ENCODE measurements at regions not wholly inside any gene's neighbourhood (a gene's known extent, or its start where the extent isn't known, plus 50 kb on each side); places are given as distances from the start of the nearest gene placed in this dataset.
A peak's percentile ranks its signal among the peaks of the same experiment; 100 is the strongest.

DNA sequence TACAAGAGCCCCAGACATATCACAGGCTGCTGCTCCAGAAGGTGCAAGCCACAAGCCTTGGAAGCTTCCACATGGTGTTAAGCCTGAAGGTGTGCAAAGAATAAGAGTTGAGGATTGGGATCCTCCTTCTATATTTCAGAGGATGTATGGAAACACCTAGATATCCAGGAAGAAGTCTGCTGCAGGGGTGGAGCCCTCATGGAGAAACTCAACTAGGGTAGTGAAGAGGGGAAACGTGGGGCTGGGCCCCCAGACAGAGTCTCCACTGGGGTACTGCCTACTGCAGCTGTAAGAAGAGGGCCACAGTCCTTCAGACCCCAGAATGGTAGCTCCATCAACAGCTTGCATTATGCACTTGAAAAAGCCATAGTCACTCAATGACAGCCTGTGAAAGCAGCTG lies 1444.0 kb downstream of the SLITRK1 start:
- no peaks in the 10 kb centered on the region for H3K27me3 ChIP-seq (ENCODE audit: control insufficient read depth, insufficient read depth, low read length)
- no peaks in the 10 kb centered on the region for H3K36me3 ChIP-seq (ENCODE audit: control insufficient read depth, insufficient read depth, low read length)
- no peak for DNase-seq (ENCODE audit: low read depth in 4 of 6, low spot score in 6 of 6)
- H3K4me3 ChIP-seq (ENCODE audit: low read depth, low read length) = no peak overlapping the region
- no peak overlapping the region for H3K27ac ChIP-seq (ENCODE audit: low read depth, low read length)
- WGBS (ENCODE audit: insufficient coverage) = 67% methylated on average over 1 of the region's 1 CpG
- peaks cover 3% of the 10 kb centered on the region for H3K9me3 ChIP-seq (ENCODE audit: control insufficient read depth, insufficient read depth, low read length)
- no peaks in the 10 kb centered on the region for H3K4me1 ChIP-seq (ENCODE audit: control insufficient read depth, insufficient read depth, low read length)

DNA sequence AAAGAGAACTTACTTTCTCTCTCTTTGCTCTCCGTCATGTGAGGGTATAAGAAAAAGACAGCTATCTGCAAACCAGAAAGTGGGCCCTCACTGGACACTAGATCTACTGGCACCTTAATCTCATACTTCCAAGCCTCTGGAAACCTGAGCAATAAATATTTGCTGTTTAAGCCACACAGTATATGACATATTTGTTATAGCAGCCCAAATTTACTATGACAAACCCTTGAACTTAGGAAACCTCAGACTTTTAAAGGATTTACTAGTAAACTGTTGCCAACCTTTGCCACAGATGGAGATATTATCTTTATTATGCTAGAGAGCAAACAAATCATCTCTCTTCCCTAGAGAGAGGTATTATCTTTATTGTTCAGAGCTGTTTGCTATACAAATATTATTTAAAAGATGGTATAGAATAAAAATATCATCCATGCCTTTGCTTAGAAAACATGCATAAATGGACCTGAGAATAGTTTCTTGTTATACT lies 1446.1 kb downstream of the SLITRK1 start:
- no peaks in the 10 kb centered on the region for H3K4me1 ChIP-seq (ENCODE audit: control insufficient read depth, insufficient read depth, low read length)
- DNase-seq (ENCODE audit: low read depth in 4 of 6, low spot score in 6 of 6) = no peak

DNA sequence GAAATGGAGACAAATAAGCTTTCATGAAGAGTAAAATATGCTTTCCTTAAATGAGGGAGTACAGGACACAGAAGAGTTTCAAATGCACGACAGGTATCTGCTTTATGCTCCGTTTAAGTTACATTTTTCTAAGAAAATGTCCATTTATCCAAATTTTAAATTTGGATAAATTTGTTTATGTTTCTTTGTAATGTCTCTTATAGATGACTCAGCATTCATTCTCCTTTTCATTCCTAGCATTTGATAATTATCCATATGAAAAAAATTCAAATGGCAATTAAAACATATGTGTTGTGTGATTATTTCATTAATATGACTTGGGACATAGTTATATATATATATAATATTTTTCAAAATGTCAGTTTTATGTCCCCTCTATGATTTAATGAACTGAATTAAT lies 1449.3 kb downstream of the SLITRK1 start:
- Histone ChIP-seq H3K36me3 (ENCODE audit: control insufficient read depth, insufficient read depth, low read length) (no peaks in the 10 kb centered on the region), H3K27me3 (ENCODE audit: control insufficient read depth, insufficient read depth, low read length) (no peaks in the 10 kb centered on the region), H3K4me1 (ENCODE audit: control insufficient read depth, insufficient read depth, low read length) (no peaks in the 10 kb centered on the region), H3K9me3 (ENCODE audit: control insufficient read depth, insufficient read depth, low read length) (no peaks in the 10 kb centered on the region), H3K27ac (ENCODE audit: low read depth, low read length) (no peak overlapping the region), H3K4me3 (ENCODE audit: low read depth, low read length) (no peak overlapping the region)
- no CpG with 5 or more reads among the region's 2 CpGs for WGBS (ENCODE audit: insufficient coverage)
- DNase-seq (ENCODE audit: low read depth in 4 of 6, low spot score in 6 of 6) = no peak

More for the DNA sequence above, 1446.1 kb downstream of the SLITRK1 start:
- no CpG with 5 or more reads among the region's 1 CpG for WGBS (ENCODE audit: insufficient coverage)
- Histone ChIP-seq H3K4me3 (ENCODE audit: low read depth, low read length) (no peak overlapping the region), H3K9me3 (ENCODE audit: control insufficient read depth, insufficient read depth, low read length) (peaks cover 3% of the 10 kb centered on the region), H3K27ac (ENCODE audit: low read depth, low read length) (no peak overlapping the region), H3K27me3 (ENCODE audit: control insufficient read depth, insufficient read depth, low read length) (no peaks in the 10 kb centered on the region), H3K36me3 (ENCODE audit: control insufficient read depth, insufficient read depth, low read length) (no peaks in the 10 kb centered on the region)

DNA sequence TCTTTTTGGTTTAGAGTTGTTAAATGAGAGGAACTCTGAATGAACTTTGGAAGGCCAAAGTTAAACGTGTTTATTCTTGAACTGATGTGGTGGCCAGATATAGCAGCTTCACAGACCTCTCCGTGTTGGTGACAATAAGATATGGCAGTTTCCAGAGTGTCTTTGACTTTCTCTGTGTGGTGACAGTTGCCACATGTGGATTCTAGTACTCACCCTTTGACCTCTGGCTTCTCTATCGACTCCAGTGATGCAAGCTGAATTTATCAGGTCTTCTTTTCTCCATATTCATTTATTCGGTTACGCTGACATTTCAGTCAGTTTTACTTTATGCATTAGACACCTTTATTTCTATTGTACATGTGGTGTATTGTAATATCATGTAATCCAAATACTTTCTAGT lies 1469.5 kb downstream of the SLITRK1 start:
- H3K4me1 ChIP-seq (ENCODE audit: control insufficient read depth, insufficient read depth, low read length) = no peaks in the 10 kb centered on the region
- DNase-seq (ENCODE audit: low read depth in 4 of 6, low spot score in 6 of 6) = no peak
- H3K27me3 ChIP-seq (ENCODE audit: control insufficient read depth, insufficient read depth, low read length) = no peaks in the 10 kb centered on the region
- no peak overlapping the region for H3K4me3 ChIP-seq (ENCODE audit: low read depth, low read length)
- H3K27ac ChIP-seq (ENCODE audit: low read depth, low read length) = no peak overlapping the region
- H3K9me3 ChIP-seq (ENCODE audit: control insufficient read depth, insufficient read depth, low read length) = no peaks in the 10 kb centered on the region
- WGBS (ENCODE audit: insufficient coverage) = 68% methylated on average over 2 of the region's 5 CpGs
- no peaks in the 10 kb centered on the region for H3K36me3 ChIP-seq (ENCODE audit: control insufficient read depth, insufficient read depth, low read length)

DNA sequence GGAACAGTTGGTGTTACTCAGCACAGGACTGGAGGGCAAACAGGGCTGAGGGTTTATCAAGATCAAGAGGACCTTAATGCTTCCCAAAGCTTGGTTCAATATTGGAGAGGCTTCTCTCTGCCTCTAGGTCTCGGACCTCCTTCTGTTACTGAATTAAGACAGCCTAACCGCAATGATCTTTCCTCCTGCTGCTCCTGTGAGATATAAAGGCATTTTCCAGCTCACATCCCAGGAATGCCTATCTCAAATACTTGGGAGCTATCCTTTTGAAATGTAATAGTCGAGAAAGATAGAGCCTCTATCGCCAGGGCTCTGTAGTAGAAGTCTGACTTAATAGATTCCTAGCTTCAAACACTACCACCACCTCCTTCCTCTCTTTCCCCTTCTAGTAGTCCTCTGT lies 1475.0 kb downstream of the SLITRK1 start:
- no peak for DNase-seq (ENCODE audit: low read depth in 4 of 6, low spot score in 6 of 6)
- H3K36me3 ChIP-seq (ENCODE audit: control insufficient read depth, insufficient read depth, low read length) = no peaks in the 10 kb centered on the region
- peaks cover 3% of the 10 kb centered on the region for H3K9me3 ChIP-seq (ENCODE audit: control insufficient read depth, insufficient read depth, low read length)
- no peak overlapping the region for H3K4me3 ChIP-seq (ENCODE audit: low read depth, low read length)
- no peaks in the 10 kb centered on the region for H3K27me3 ChIP-seq (ENCODE audit: control insufficient read depth, insufficient read depth, low read length)
- 100% methylated on average over 1 of the region's 4 CpGs for WGBS (ENCODE audit: insufficient coverage)
- H3K27ac ChIP-seq (ENCODE audit: low read depth, low read length) = no peak overlapping the region
- H3K4me1 ChIP-seq (ENCODE audit: control insufficient read depth, insufficient read depth, low read length) = no peaks in the 10 kb centered on the region

DNA sequence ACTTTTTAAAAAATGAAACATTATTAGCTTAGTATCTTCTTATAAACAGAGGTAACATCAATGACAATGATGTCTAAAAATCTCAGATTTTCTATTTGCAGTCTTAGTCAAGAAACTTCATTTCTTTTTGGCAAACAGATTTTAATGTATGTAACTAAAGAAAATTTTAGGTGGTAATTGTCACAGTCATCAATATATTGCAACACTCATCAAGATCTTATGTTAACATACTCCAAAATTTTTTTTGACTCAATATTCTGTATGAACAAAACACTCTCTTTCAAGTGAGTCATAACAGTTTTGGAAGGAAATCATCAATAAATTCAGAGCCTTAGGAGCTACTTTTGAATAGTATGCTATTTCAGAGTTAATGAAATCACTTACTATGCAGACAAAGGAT lies 1507.6 kb downstream of the SLITRK1 start:
- Histone ChIP-seq H3K9me3 (ENCODE audit: control insufficient read depth, insufficient read depth, low read length) (no peaks in the 10 kb centered on the region), H3K27ac (ENCODE audit: low read depth, low read length) (no peak overlapping the region), H3K4me1 (ENCODE audit: control insufficient read depth, insufficient read depth, low read length) (no peaks in the 10 kb centered on the region), H3K4me3 (ENCODE audit: low read depth, low read length) (no peak overlapping the region), H3K27me3 (ENCODE audit: control insufficient read depth, insufficient read depth, low read length) (no peaks in the 10 kb centered on the region), H3K36me3 (ENCODE audit: control insufficient read depth, insufficient read depth, low read length) (no peaks in the 10 kb centered on the region)
- no peak for DNase-seq (ENCODE audit: low read depth in 4 of 6, low spot score in 6 of 6)

DNA sequence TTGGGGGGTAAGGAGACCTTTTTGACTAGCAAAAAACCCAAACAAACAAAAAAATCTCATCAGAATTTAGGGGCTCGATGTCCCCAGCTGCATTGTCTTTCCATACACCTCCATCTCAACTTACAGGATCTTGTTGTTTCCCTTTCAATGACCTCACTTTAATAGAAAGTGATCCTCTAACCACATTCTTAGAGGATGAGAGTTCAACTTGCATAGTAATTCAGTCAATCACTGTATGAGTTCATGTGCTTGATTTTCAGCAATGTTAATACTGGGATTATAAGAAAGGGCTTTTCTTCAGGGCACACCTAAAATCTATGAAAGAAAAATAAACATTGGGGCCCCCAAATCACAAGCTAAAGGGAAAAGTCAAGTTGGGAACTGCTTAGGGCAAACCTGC lies 1512.0 kb downstream of the SLITRK1 start:
- Histone ChIP-seq H3K9me3 (ENCODE audit: control insufficient read depth, insufficient read depth, low read length) (no peaks in the 10 kb centered on the region), H3K27me3 (ENCODE audit: control insufficient read depth, insufficient read depth, low read length) (no peaks in the 10 kb centered on the region), H3K4me3 (ENCODE audit: low read depth, low read length) (no peak overlapping the region), H3K4me1 (ENCODE audit: control insufficient read depth, insufficient read depth, low read length) (no peaks in the 10 kb centered on the region), H3K36me3 (ENCODE audit: control insufficient read depth, insufficient read depth, low read length) (no peaks in the 10 kb centered on the region), H3K27ac (ENCODE audit: low read depth, low read length) (no peak overlapping the region)
- DNase-seq (ENCODE audit: low read depth in 4 of 6, low spot score in 6 of 6) = no peak
- WGBS (ENCODE audit: insufficient coverage) = no CpG with 5 or more reads among the region's 1 CpG

DNA sequence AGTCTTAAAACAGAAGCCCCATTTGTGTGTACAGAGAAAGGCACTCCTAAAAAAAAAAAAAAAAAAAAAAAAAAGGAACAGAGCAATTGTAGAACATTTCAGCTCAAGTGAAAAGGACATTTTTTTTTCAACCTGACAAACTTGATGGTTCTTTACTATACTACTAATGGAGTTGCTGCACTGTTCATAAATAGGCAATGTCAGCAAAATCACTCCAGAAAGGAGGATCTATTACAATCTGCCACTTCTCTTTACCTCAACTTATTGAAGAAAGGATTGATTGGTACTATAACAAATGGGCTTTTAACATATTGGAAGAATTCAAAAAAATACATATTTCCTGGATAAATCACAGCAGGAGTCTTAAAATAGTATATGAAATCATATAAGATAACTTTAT lies 1517.7 kb downstream of the SLITRK1 start:
- Histone ChIP-seq H3K9me3 (ENCODE audit: control insufficient read depth, insufficient read depth, low read length) (no peaks in the 10 kb centered on the region), H3K4me1 (ENCODE audit: control insufficient read depth, insufficient read depth, low read length) (no peaks in the 10 kb centered on the region), H3K4me3 (ENCODE audit: low read depth, low read length) (no peak overlapping the region), H3K27ac (ENCODE audit: low read depth, low read length) (no peak overlapping the region), H3K27me3 (ENCODE audit: control insufficient read depth, insufficient read depth, low read length) (no peaks in the 10 kb centered on the region), H3K36me3 (ENCODE audit: control insufficient read depth, insufficient read depth, low read length) (no peaks in the 10 kb centered on the region)
- no peak for DNase-seq (ENCODE audit: low read depth in 4 of 6, low spot score in 6 of 6)

DNA sequence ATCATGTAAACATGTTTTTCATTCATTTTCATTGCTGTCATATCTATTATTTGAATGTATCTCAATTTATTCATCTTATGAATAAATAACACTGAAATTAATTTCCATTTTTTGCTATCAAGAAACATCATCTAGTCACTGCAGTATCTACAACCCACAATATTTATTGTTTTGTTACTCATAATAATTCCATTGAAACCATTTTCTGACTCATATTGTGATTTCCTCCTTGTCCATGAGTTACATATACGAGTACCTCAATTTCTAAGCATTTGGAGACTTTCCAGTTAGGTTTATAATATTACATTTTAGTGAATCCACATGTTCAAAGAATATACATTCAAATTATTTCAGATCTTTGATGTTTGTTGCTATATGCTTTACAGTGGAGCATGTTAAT lies 1524.0 kb downstream of the SLITRK1 start:
- H3K27me3 ChIP-seq (ENCODE audit: control insufficient read depth, insufficient read depth, low read length) = no peaks in the 10 kb centered on the region
- H3K27ac ChIP-seq (ENCODE audit: low read depth, low read length) = no peak overlapping the region
- H3K4me3 ChIP-seq (ENCODE audit: low read depth, low read length) = no peak overlapping the region
- WGBS (ENCODE audit: insufficient coverage) = no CpG with 5 or more reads among the region's 1 CpG
- H3K36me3 ChIP-seq (ENCODE audit: control insufficient read depth, insufficient read depth, low read length) = no peaks in the 10 kb centered on the region
- no peak for DNase-seq (ENCODE audit: low read depth in 4 of 6, low spot score in 6 of 6)
- no peaks in the 10 kb centered on the region for H3K9me3 ChIP-seq (ENCODE audit: control insufficient read depth, insufficient read depth, low read length)
- no peaks in the 10 kb centered on the region for H3K4me1 ChIP-seq (ENCODE audit: control insufficient read depth, insufficient read depth, low read length)

DNA sequence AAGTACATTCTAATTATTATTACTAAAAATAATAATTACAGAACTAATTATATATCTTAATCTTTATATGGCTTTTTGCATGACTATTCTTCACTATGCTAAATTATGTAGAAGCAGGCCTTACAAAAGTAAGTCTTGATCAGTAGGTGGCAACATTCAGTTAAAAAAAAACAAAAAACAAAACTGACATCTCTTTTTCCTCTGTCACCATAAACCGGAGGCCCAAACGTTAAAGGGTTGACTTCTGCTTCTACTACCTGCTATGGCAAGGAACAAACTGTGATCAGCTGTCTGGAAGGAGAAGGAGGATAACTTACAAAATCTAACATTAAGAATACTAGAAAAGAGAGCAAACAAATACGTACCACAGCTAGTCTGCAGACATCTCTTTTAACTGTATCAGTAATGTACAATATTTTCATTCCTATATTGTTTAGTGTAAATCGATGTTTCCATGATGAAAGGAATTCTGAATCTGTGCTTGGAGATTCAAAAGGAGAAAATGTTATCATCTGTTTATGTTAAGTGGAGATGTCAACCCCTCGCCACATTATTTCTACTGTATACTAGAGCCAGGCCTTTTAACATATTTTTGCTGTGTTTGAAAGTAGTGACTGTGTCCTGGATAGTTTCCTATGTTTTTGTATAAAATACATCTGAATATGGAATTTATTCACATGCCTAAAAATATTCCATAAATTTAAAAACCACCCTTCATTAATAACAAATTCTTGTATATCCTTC lies 1525.4 kb downstream of the SLITRK1 start:
- DNase-seq (ENCODE audit: low read depth in 4 of 6, low spot score in 6 of 6) = peak; percentile 1 to 76 (median 11)
- Histone ChIP-seq H3K4me3 (ENCODE audit: low read depth, low read length) (no peak overlapping the region), H3K27ac (ENCODE audit: low read depth, low read length) (no peak overlapping the region), H3K36me3 (ENCODE audit: control insufficient read depth, insufficient read depth, low read length) (no peaks in the 10 kb centered on the region), H3K9me3 (ENCODE audit: control insufficient read depth, insufficient read depth, low read length) (no peaks in the 10 kb centered on the region), H3K27me3 (ENCODE audit: control insufficient read depth, insufficient read depth, low read length) (no peaks in the 10 kb centered on the region), H3K4me1 (ENCODE audit: control insufficient read depth, insufficient read depth, low read length) (no peaks in the 10 kb centered on the region)
- WGBS (ENCODE audit: insufficient coverage) = no CpG with 5 or more reads among the region's 5 CpGs
